ENCODE measurements at regions not wholly inside any gene's neighbourhood (a gene's known extent, or its start where the extent isn't known, plus 50 kb on each side); places are given as distances from the start of the nearest gene placed in this dataset.

- TF ChIP-seq GATA1 (IDR thresholded peaks at IDR 0.05; ENCODE audit: low read depth, low read length), result no peak
- TF ChIP-seq POLR2A (IDR thresholded peaks at IDR 0.05; ENCODE audit: low read length), result no peak
- DNase-seq, result no peak
These were observed 59.0 kb upstream of the NECTIN3 start for GRCh38 chr3:111012388-111013248.

Measured in erythroblast (primary cell).